ENCODE measurements at regions not wholly inside any gene's neighbourhood (a gene's known extent, or its start where the extent isn't known, plus 50 kb on each side); places are given as distances from the start of the nearest gene placed in this dataset.

DNA sequence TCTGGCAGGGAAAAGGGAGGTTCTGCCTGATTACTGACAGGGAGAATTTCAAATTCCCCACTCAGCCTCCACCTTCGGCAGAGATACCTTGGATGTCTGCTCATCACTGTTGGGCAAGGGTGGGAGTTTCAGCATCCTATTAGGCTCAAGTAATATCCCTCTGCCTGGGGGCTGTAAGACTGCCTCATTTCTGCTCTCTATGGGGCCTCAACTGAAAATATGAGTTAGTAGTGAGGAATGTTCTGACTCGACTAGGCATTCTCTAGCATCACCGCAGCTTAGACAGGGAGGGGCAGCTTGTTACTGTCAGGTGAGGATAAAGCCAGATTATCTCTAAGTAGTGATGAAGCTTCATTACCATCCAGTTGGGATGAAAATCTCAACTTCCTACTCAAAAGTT, 87.7 kb upstream of the LRP1B start:
- Histone ChIP-seq H3K27ac (ENCODE audit: low read depth, low read length, poor library complexity, severe bottlenecking) (no peak overlapping the region), H3K36me3 (ENCODE audit: insufficient read depth, low read length, poor library complexity, severe bottlenecking) (no peaks in the 10 kb centered on the region), H3K27me3 (replicated peaks; ENCODE audit: insufficient read depth, low read depth, low read length, poor library complexity) (no peaks in the 10 kb centered on the region), H3K9me3 (ENCODE audit: low read depth, low read length, poor library complexity, severe bottlenecking) (no peaks in the 10 kb centered on the region), H3K4me1 (ENCODE audit: insufficient read depth, low read length, poor library complexity, severe bottlenecking) (peaks cover 24% of the 10 kb centered on the region), H3K4me3 (ENCODE audit: low read depth, low read length, poor library complexity, severe bottlenecking) (no peak overlapping the region)
- intact Hi-C loops (cut with micrococcal nuclease; ENCODE audit: unreplicated experiment) = no loop called here
- DNase-seq (ENCODE audit: low spot score) = no peak
- no TSS peak for BruUV-seq (replicated peaks)
- no peak for TF ChIP-seq CTCF (conservative IDR thresholded peaks at IDR 0.05; ENCODE audit: low read depth, low read length)
- no peak for TF ChIP-seq EZH2 (IDR thresholded peaks at IDR 0.05; ENCODE audit: borderline replicate concordance, low read depth, low read length, poor library complexity, severe bottlenecking)
- ChIA-PET POLR2A (ENCODE audit: low non-redundant PET) (no interaction called here), CTCF (no interaction called here)

GRCh38 chr2:142217804-142218203, 87.0 kb upstream of the LRP1B start:
- H3K4me1 ChIP-seq (ENCODE audit: insufficient read depth, low read length, poor library complexity, severe bottlenecking) = peaks cover 19% of the 10 kb centered on the region
- intact Hi-C loops (cut with micrococcal nuclease; ENCODE audit: unreplicated experiment) = no loop called here
- H3K36me3 ChIP-seq (ENCODE audit: insufficient read depth, low read length, poor library complexity, severe bottlenecking) = no peaks in the 10 kb centered on the region
- no peak overlapping the region for H3K4me3 ChIP-seq (ENCODE audit: low read depth, low read length, poor library complexity, severe bottlenecking)
- H3K9me3 ChIP-seq (ENCODE audit: low read depth, low read length, poor library complexity, severe bottlenecking) = no peaks in the 10 kb centered on the region
- no peaks in the 10 kb centered on the region for H3K27me3 ChIP-seq (replicated peaks; ENCODE audit: insufficient read depth, low read depth, low read length, poor library complexity)
- DNase-seq (ENCODE audit: low spot score) = no peak
- H3K27ac ChIP-seq (ENCODE audit: low read depth, low read length, poor library complexity, severe bottlenecking) = no peak overlapping the region
- BruUV-seq (replicated peaks) = no TSS peak
- ChIA-PET POLR2A (ENCODE audit: low non-redundant PET) (no interaction called here), CTCF (no interaction called here)
- TF ChIP-seq CTCF (conservative IDR thresholded peaks at IDR 0.05; ENCODE audit: low read depth, low read length) = no peak
- no peak for TF ChIP-seq EZH2 (IDR thresholded peaks at IDR 0.05; ENCODE audit: borderline replicate concordance, low read depth, low read length, poor library complexity, severe bottlenecking)

DNA sequence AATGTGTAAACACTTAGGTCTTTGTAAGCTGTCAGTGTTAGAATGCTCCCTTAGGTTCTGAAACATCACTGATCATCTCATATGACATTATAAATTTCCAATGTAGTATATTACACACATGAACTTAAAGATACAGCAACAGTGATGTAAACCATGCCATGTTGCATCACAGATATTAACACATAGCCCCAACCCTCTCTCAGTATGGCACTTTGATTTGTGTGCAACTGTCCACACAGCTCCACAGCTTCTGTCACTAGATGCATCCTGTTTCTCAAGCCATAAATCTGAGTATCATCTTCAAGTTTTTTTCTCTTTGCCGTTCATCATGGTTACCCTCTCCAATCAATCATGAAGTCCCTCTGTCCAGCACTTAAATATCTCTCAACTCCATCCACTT, 69.2 kb upstream of the LRP1B start:
- BruUV-seq (replicated peaks) = no TSS peak

More for the DNA sequence above, 69.2 kb upstream of the LRP1B start:
- no peaks in the 10 kb centered on the region for H3K36me3 ChIP-seq (ENCODE audit: insufficient read depth, low read length, poor library complexity, severe bottlenecking)
- H3K27me3 ChIP-seq (replicated peaks; ENCODE audit: insufficient read depth, low read depth, low read length, poor library complexity) = no peaks in the 10 kb centered on the region
- no peaks in the 10 kb centered on the region for H3K9me3 ChIP-seq (ENCODE audit: low read depth, low read length, poor library complexity, severe bottlenecking)
- ChIA-PET CTCF (no interaction called here), POLR2A (ENCODE audit: low non-redundant PET) (no interaction called here)
- intact Hi-C loops (cut with micrococcal nuclease; ENCODE audit: unreplicated experiment) = no loop called here
- no peak overlapping the region for H3K27ac ChIP-seq (ENCODE audit: low read depth, low read length, poor library complexity, severe bottlenecking)
- no peak for DNase-seq (ENCODE audit: low spot score)
- no peak overlapping the region for H3K4me3 ChIP-seq (ENCODE audit: low read depth, low read length, poor library complexity, severe bottlenecking)
- no peak for TF ChIP-seq CTCF (conservative IDR thresholded peaks at IDR 0.05; ENCODE audit: low read depth, low read length)
- no peak for TF ChIP-seq EZH2 (IDR thresholded peaks at IDR 0.05; ENCODE audit: borderline replicate concordance, low read depth, low read length, poor library complexity, severe bottlenecking)
- H3K4me1 ChIP-seq (ENCODE audit: insufficient read depth, low read length, poor library complexity, severe bottlenecking) = no peaks in the 10 kb centered on the region
